Astrocyte of the spinal cord (primary cell): ENCODE measurements at regions not wholly inside any gene's neighbourhood (a gene's known extent, or its start where the extent isn't known, plus 50 kb on each side); places are given as distances from the start of the nearest gene placed in this dataset.
A peak's percentile ranks its signal among the peaks of the same experiment; 100 is the strongest.

ENCODE experiments used
- DNase-seq: peaks from one replicate; pipeline ENCODE4 v3.0.0; 2011; ENCODE audit warnings: low read depth, low spot score
- H3K4me3 ChIP-seq: 2 replicates; pipeline ENCODE4 v1.5.1; 2011; ENCODE audit warnings: low read depth, mild to moderate bottlenecking, low read length, moderate library complexity
- CTCF ChIP-seq: IDR thresholded peaks from 2 replicates; pipeline ENCODE4 v1.5.1; 2012; ENCODE audit warnings: low read depth, mild to moderate bottlenecking, low read length, inconsistent platforms
- in situ Hi-C: cut with HindIII; loops from 2 replicates; pipeline ENCODE4 v1.10.0; 2017; ENCODE audit warnings: low sequenced_read_pairs

- DNase-seq: peak; percentile 28
- TF ChIP-seq CTCF: no peak
- in situ Hi-C loops: no loop called here
- no peak overlapping the region for H3K4me3 ChIP-seq
Measured at GRCh38 chr20:55153001-55153645, 677.7 kb downstream of the DOK5 start.

GRCh38 chr20:55151171-55151570, 675.8 kb downstream of the DOK5 start:
- no peak for TF ChIP-seq CTCF
- H3K4me3 ChIP-seq: no peak overlapping the region
- DNase-seq: no peak
- in situ Hi-C loops: no loop called here

GRCh38 chr20:55143601-55144000, 668.2 kb downstream of the DOK5 start:
- no peak for DNase-seq
- TF ChIP-seq CTCF: no peak
- in situ Hi-C loops: no loop called here
- no peak overlapping the region for H3K4me3 ChIP-seq

GRCh38 chr20:55142932-55143331, 667.5 kb downstream of the DOK5 start:
- no peak for TF ChIP-seq CTCF
- no peak overlapping the region for H3K4me3 ChIP-seq
- no peak for DNase-seq
- in situ Hi-C loops: no loop called here

- no peak overlapping the region for H3K4me3 ChIP-seq
- no peak for TF ChIP-seq CTCF
- DNase-seq: no peak
- in situ Hi-C loops: no loop called here
Measured at GRCh38 chr20:55140631-55141030, 665.2 kb downstream of the DOK5 start.

GRCh38 chr20:55139173-55139765, 663.9 kb downstream of the DOK5 start:
- in situ Hi-C loops: no loop called here
- no peak for TF ChIP-seq CTCF
- no peak for DNase-seq
- H3K4me3 ChIP-seq: no peak overlapping the region
